ENCODE measurements at regions not wholly inside any gene's neighbourhood (a gene's known extent, or its start where the extent isn't known, plus 50 kb on each side); places are given as distances from the start of the nearest gene placed in this dataset.

GRCh38 chr3:5663601-5664000 lies 476.1 kb downstream of the EDEM1 start:
- no peak overlapping the region for H3K27ac ChIP-seq
- WGBS, 2 donors = 64 to 69% methylated on average over 1 of the region's 1 CpG
- H3K36me3 ChIP-seq = no peaks in the 10 kb centered on the region
- no peak for DNase-seq
- peaks cover 0 to 52% (median 17%) of the 10 kb centered on the region in 11 donors for H3K9me3 ChIP-seq
- ATAC-seq = no peak
- no peaks in the 10 kb centered on the region for H3K4me1 ChIP-seq
- no peak overlapping the region for H3K4me3 ChIP-seq
- no peaks in the 10 kb centered on the region for H3K27me3 ChIP-seq
- intact Hi-C loops (cut with DNase I) = no loop called here
- TF ChIP-seq CTCF (IDR thresholded peaks at IDR 0.05) = no peak

- WGBS, 2 donors = 64 to 70% methylated on average over 4 of the region's 4 CpGs
- Histone ChIP-seq H3K27me3 (no peaks in the 10 kb centered on the region), H3K36me3 (no peaks in the 10 kb centered on the region), H3K9me3 (peaks cover 0 to 51% (median 20%) of the 10 kb centered on the region in 11 donors), H3K27ac (no peak overlapping the region), H3K4me3 (no peak overlapping the region), H3K4me1 (no peaks in the 10 kb centered on the region)
- ATAC-seq = no peak
- intact Hi-C loops (cut with DNase I) = no loop called here
- DNase-seq = no peak
- TF ChIP-seq CTCF (IDR thresholded peaks at IDR 0.05) = no peak
Observed at GRCh38 chr3:5666455-5666854, 478.9 kb downstream of the EDEM1 start.

- 75 to 84% methylated on average over 3 of the region's 3 CpGs for WGBS, 2 donors
- peaks cover 0 to 3% (median 0%) of the 10 kb centered on the region in 11 donors for H3K9me3 ChIP-seq
- H3K27ac ChIP-seq = no peak overlapping the region
- ATAC-seq (no peak), DNase-seq (no peak)
- H3K4me1 ChIP-seq = no peaks in the 10 kb centered on the region
- TF ChIP-seq CTCF (IDR thresholded peaks at IDR 0.05) = no peak
- H3K27me3 ChIP-seq = no peaks in the 10 kb centered on the region
- H3K36me3 ChIP-seq = no peaks in the 10 kb centered on the region
- intact Hi-C loops (cut with DNase I) = no loop called here
- H3K4me3 ChIP-seq = no peak overlapping the region
Observed at GRCh38 chr3:5673521-5673920, 486.0 kb downstream of the EDEM1 start.

GRCh38 chr3:5675319-5675718 lies 487.8 kb downstream of the EDEM1 start:
- H3K27me3 ChIP-seq = no peaks in the 10 kb centered on the region
- no peak overlapping the region for H3K4me3 ChIP-seq
- H3K27ac ChIP-seq = no peak overlapping the region
- no peaks in the 10 kb centered on the region for H3K4me1 ChIP-seq
- ATAC-seq (no peak), DNase-seq (no peak)
- no peak for TF ChIP-seq CTCF (IDR thresholded peaks at IDR 0.05)
- intact Hi-C loops (cut with DNase I) = no loop called here
- peaks cover 0 to 17% (median 0%) of the 10 kb centered on the region in 11 donors for H3K9me3 ChIP-seq
- WGBS, 2 donors = 65 to 79% methylated on average over 3 of the region's 3 CpGs
- H3K36me3 ChIP-seq = no peaks in the 10 kb centered on the region

All from heart right ventricle (tissue), 16 donors.